RCC 7860 (cell line): ENCODE measurements at regions not wholly inside any gene's neighbourhood (a gene's known extent, or its start where the extent isn't known, plus 50 kb on each side); places are given as distances from the start of the nearest gene placed in this dataset.
"Not testable (repeated sequence)": the region's sequence is repeated elsewhere in the genome, so short reads cannot be mapped to it uniquely, and the experiment has no call there.

Experiments
- DNase-seq: peaks from one replicate; pipeline ENCODE4 v3.0.0-alpha.2; 2015; ENCODE audit warnings: low spot score
- FAIRE-seq: peaks from 2 replicates; lab custom pipeline; 2012; peaks lifted over from hg19 to GRCh38; lab: Jason Lieb, UNC

DNA sequence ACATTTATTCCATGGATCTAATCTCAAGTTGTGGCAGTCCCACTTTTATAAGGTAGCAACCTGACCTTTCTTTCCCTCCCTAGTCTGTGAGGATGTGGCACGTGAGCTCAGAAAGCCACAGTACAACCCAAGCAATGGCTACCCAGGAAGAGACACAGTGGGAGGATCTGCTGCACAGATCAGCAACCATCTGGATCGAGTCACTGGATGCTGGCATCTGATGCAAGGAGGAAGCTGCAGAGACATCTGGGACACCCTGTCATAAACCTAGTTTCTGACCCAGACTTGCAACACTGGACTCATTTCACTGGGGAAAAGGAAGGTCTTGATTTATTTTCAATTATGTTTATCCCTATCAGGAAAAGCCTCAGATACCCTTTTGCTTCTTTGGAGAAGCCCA lies 327.1 kb downstream of the PAPSS1 start:
- DNase-seq: no peak
- FAIRE-seq: no peak

DNA sequence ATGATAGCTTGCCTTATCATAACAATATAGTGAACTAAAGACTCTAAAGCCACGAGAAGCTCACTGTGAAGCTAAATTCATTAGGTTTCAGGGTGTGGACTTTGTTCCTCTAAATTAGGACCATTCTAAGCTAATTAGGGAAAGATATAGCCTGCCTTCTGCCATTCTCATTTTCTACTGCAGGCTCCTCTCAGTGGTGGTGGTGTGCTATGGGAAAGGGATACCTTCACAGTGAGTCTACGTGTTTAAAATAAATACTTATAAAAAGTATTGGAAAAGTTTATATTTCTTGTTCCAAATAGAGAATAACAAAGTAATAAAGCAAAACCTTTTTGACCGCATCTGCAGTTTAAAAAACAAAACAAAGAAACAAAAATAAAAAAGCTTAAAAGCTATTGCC lies 327.7 kb downstream of the PAPSS1 start:
- FAIRE-seq (no peak), DNase-seq (no peak)

DNA sequence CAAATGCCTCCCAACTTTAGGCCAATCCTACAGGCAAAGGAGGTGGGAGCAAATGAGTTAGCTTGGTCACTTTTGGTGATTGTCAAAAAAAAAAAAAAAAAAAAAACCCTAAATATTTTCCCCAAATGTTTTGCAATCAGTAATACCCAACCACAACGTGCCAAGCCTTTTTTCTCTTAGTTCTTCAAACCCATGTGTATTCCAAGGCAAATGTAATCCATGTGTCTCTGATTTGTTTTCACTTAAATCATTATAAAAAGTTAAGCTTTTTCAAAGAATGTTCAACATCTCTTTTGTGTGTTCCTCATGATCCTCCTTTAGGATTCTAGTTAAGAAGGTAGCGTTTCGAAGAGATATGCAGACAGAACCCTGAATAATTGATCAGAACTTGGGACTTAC lies 328.4 kb downstream of the PAPSS1 start:
- DNase-seq: no peak

DNA sequence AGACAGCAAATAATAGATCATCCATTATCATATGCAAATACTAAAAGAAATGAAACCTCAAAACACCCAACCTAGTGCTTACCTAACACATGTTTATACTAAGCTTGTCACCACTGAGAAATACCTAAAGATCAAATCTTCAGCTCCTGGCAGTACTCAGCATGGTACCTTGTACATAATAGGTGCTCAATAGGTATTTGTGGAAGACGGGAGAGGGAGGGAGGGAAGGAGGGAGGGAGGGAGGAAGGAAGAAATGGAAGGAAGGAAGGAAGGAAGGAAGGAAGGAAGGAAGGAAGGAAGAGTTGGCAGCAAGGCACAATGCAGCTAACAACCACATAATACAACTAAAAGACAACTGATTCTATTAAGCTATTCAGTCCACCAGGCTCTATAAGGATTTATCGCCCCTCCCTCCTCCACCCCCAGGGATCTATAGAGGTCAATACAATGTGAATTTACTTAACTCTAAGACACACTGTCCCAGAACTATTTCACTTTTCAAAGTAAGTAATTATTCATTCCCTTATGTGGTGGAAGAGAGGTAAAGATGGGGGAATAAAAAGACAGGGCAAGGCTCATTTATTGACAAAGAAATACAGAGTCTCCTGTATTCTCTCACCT lies 328.9 kb downstream of the PAPSS1 start:
- no peak for DNase-seq
- no peak for FAIRE-seq

More for the DNA sequence above, 328.4 kb downstream of the PAPSS1 start:
- FAIRE-seq: no peak

DNA sequence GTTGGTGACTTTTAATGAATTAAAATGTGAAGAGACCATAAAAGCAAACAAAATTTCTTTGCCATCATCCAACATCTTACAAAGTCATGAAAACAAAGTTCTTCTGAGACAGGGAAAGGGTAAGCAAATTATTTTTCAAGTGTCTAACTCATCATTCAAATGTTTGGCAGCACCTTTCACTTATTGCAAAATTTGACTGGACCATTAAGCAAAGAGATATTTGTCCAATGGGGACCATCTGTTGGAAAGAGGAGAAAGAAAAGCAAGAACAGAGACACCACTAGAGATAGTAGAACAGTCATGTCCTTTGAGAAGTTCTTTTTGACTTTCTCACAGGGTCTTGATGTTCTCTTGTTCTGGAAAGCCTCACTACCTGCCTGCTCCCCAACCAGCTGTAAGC lies 330.1 kb downstream of the PAPSS1 start:
- FAIRE-seq: no peak
- no peak for DNase-seq

DNA sequence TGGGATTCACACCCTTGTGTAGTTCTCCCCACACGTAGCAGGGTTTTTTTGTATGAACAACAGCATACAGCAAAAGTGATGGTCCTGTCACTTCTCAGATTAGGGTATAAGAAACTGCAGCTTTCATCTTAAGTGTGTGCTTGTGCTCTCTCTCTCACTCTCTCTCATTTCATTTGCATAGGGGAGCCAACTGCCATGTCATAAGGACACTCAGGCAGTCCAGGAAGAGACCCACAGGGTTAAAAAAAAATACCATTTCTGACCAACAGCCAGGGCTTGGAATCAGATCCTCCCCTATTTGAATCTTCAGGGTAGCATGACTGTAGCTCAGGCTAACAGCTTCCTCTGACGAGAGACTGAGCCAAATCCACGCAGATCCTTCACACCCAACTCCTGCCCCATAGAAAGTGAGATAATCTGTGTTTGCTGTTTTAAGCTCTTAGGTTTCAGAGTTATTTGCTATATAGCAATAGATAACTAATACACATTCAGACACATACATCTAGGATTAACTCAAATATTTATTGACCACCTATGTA lies 331.2 kb downstream of the PAPSS1 start:
- FAIRE-seq: no peak
- no peak for DNase-seq

DNA sequence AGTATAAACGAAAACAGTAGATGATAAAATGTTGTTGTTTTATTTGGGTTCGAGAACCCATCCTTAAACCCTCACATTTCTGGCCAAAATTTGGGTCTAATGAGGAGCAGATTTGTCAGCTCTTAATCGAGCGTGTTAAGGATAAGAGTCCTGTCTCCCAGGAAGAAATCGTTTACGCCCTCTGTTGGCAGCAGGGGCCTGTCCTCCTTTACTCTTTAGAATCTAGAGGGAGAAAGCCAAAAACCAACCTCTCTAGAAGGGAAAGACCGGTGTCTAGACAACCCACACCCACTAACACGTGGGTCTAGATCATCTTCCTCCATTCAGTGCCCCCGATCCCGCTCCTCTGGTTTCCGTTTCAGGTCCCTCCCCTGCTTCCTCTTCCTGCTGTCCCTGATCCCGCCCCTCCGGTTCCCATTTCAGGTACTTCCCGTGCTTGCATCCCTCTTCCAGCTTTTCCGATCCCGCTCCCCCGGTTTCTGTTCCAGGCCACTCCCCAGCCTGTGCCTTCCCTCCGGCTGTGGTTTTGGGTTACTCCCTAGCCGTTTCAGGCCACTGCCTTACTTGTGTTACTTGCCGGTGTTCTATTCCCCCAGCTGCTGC lies 339.1 kb downstream of the PAPSS1 start:
- no peak for FAIRE-seq
- DNase-seq: no peak

DNA sequence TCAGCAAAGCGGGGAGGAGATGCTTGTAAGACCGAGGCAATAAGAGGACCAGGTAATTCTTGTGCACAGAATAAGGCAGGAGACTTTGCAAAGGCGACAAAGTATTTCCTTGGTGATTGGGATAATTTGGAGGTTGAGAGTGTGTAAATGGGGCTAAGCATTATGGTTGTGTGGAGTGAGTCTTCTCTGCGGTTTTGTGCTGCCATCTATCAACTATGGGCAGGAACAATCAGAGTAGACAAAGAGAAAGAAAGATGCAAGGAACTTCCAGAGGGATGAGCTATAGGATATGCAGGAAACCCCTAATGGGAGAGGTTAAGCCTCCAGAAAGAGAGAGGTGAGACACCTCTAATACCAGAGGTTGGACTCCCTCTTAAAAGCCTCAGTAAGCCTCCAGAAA lies 339.8 kb downstream of the PAPSS1 start:
- no peak for DNase-seq
- FAIRE-seq: no peak

DNA sequence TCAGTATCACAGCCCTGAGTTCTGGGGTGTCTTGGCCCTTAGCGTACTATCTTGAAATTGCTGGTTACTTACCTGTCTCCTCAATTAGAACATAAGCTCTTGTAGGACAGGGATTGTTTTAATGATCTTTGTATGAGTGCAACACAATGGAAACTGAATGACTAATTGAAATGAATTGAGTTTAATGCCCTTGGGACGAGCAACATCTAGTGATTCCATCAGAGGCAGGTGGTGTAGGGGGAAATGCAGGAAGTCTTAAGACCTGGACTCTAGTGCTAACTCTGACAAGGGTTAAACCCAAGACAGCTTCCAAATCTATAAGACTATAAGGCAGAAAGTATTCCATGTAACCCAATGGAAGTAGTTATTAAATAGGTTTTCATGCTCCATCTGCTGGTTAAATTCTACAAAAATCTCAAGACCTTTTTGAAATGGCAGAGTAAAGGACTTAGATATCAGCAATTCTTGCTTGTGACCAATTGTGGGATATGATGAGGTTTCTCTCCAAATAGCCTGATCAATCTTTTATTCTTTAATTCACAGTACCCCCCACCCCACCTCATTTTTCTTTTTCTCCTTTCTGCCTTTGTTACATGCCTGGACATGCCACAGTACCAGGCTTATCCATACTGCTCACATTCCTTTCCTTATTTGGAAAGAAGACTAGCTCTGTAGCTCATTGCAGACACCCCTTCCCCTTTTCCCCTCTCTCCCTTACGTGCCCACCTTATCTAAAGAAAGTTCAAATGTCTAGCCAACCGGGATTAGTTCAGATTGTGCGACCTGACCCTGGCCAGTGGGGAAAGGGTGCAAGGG lies 340.8 kb downstream of the PAPSS1 start:
- no peak for DNase-seq
- no peak for FAIRE-seq

DNA sequence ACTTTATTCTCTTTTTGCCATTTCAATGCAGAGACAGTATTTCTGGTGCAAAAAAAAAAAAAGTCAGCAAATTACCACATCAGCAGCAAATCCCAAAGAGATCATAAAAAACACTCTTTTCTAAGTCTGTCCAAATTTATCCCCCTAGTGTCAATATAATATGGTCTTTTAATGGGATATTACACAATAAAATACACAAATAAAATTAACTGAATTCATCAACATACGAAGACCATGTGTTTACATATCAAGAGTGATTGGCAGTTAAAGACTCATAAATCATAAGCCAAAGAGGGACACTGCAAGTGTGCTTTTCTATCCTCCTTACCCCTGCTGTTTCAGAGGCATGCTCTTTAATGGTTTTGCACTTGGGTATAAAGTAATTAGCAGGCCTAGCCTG lies 340.2 kb upstream of the DKK2 start:
- DNase-seq (no peak), FAIRE-seq (no peak)

DNA sequence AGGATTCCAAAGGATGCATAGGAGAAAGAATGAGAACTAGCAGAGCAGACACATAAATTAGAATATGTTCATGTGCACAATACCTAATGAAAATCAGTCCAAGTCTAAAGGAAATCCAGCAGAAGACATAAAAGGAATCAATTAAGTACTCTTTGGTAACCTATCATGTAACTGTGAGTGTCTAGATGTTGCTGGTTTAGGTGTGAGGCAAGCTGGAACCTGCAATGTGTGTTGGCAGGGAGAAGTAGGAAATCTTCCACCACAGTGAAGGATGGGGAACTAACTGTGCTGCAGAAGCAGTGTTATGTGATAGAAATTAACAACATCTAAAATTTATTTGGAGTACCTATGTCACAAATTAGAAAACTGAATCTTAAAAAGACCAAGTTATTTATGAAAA lies 330.8 kb upstream of the DKK2 start:
- DNase-seq: no peak
- FAIRE-seq: no peak

DNA sequence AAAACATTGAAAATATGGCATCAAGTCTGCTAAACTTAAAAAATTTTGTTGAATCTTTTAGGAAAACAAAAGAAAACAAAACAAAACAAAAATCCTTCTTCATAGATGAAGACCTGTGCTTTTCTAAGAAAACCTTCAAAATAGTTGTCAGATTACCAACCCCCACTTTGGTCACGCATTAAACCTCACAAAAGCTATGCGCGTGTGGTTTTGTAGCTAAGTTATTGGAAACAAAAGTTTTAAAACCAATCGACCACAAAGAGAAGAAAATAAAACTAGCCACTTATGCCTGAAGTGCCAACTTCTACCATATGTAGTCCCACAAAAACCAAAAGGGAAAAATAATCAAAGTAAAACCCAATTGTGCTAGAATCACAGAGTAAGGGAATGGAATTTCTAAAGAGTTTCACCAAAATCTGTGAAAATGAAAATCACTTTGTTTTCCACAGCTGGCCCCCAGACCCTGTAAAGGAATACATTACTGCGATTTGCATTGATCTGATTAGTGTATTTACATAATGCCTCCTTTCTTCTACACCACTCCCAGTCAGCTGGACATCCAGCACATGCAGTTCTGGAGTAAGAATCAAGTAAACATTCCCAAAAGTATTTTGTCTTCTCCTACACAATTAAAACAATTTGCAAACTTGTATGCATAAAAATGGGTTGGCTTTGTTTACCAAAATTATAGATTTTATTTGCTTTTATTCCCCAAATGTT lies 330.1 kb upstream of the DKK2 start:
- no peak for FAIRE-seq
- DNase-seq: no peak

DNA sequence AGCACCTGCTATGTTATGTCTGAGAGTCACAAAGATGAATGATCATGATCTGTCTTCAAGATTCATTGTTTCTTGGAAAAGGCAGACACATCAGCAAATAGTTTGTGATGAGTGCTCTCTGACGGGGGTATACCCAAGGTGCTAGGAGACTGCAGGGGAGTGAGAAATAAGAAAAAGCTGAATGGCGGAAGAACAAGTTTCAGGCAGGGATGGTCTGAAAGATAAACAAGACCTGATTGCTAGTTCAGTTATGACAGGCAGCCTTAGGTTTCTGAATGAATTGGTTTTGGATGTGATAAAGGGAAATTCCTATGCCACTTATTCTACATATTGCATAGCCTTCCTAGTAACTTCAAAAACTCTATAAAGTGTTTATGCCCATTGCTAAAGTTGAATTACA lies 327.0 kb upstream of the DKK2 start:
- DNase-seq (no peak), FAIRE-seq (no peak)

DNA sequence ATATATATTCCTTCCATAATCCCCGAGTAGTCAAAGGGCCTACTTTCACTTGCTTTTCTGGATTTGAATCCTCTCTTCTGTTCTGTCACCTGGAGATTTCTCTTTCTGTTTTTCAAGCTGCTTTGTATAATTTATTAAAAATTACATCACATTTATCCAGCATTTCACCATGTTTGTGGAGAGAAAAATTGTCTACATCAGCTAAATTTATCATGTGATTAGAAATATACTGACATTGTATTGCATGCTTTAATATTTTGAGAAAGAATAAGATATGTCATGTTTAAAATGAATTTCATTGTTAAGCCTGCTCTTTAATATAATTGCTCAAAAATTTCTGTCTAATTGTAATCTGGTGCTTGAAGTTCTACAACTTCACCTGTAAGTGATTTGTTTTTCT lies 323.1 kb upstream of the DKK2 start:
- DNase-seq: no peak
- no peak for FAIRE-seq

DNA sequence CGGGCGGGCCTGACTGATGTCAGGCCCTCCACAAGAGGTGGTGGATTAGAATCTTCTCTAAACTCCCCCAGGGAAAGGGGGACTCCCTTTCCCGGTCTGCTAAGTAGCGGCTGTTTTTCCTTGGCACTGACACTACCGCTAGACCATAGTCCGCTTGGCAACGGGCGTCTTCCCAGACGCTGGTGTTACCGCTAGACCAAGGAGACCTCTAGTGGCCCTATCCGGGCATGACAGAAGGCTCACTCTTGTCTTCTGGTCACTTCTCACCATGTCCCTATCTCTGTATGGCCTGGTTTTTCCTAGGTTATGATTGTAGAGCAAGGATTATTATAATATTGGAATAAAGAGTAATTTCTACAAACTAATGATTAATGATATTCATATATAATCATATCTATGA lies 318.2 kb upstream of the DKK2 start:
- FAIRE-seq, DNase-seq: not testable (repeated sequence)

DNA sequence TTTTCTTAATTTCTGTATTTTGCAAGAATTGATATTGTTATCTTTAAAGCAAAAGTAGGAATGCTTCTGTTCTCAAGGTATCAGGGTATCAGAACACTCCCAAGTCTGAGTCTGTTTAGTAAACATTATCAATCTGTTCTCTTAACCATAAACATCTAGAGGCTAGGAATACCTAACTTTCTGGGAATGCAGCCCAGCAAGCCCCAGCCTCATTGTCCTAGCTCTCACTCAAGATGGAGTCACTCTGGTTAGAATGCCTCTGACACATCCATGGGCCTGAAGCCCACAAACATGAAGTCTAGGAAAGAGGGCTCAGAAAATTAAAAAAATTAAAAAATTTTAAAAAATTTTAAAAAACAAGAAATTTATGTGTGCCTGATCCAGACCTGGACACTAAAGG lies 315.1 kb upstream of the DKK2 start:
- DNase-seq: no peak
- FAIRE-seq: no peak

DNA sequence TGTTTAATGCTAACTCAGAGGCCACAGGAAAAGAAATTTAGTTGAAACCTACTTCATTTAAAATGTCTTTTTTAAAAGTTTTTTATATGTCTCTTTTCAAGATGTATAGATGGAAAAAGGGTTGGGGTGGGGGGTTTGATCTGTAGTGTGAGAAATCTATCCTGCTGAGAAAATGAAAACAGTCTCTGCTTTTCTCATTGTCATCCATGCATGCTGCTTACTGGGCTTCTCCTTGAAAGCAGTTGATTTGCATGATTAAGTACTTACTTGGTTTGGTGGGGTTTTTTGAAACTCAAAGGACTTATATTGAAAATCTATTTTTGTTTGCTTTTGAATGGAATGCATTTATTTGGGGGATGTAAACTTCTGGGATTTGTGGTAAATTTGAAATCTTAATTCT lies 313.6 kb upstream of the DKK2 start:
- no peak for FAIRE-seq

DNA sequence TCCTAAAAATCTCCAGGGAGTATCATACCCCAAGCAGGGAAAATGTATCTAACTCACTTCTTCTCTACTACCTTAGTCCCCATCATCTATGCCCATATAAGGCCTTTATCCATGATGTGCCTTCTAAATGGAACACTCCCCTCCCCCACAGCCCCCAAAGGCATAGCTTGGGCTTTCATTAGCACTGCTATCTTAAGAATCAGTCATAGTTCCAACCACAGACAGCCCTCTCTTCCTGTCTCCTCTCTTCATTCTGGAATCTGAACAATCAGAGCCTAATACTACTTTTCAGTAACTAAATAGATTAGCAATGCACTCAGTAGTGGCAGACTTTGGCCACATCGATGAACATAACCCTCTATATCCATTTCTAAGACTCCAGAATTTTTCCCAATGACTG lies 313.2 kb upstream of the DKK2 start:
- DNase-seq (no peak), FAIRE-seq (no peak)

More for the DNA sequence above, 313.6 kb upstream of the DKK2 start:
- DNase-seq: no peak

DNA sequence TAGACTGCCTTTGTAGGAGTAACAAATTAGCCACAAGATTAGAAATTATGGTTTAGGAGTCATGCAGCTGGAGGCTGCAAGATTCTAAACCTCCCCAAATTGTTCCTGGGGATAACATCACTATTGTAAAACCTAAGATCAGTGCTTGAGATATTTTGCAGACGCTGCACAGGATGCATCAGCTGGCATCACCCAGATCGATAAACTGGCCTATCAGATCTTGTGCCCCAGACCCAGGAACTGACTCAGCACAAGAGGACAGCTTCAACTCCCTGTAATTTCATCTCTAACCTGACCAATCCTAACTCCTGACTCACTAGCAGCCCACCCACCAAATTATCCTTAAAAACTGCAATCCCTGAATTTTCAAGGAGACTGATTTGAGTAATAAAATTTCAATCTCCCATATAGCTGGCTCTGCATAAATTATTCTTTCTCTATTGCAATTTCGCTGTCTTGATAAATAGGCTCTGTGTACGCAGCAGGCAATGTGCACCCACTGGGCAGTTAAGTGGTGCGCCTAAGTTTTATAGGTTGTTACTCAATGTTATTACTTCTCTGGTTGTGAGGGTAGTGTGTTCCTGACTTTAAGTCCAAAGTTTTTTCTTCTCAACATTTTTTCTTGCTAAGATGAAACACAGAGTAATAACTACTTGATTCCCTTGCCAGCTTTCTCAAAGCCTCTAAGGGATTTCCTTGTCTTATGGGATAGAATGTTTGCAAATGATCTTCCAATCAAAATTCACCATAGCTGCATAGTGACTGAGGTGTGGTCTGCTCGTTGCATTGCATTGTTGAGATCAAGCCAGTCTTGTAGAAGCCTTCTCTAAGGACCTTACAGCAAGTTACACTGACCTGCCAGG lies 312.3 kb upstream of the DKK2 start:
- DNase-seq (no peak), FAIRE-seq (no peak)

DNA sequence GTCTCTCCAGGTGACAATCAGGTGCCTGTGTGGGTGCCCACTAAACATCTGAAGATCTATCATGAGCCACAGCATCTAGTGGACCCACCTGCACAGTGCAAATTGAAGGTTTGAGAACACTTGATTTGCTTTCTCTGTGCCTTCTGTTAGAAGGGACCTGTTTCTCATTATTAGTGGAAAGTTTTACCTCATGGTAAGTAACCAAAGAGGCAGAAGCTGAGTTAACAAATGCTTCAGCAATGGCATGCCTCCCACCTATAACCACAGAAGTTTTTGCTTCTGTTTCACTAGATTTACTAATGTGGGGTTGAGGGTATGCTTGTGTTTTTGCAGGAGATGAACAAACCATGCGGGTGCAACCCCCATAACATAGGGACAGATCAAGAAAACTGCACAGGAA lies 297.4 kb upstream of the DKK2 start:
- no peak for FAIRE-seq
- no peak for DNase-seq
